MM.1S (cell line): ENCODE measurements at regions not wholly inside any gene's neighbourhood (a gene's known extent, or its start where the extent isn't known, plus 50 kb on each side); places are given as distances from the start of the nearest gene placed in this dataset.
"Not testable (repeated sequence)": the region's sequence is repeated elsewhere in the genome, so short reads cannot be mapped to it uniquely, and the experiment has no call there.

Experiments used
- CTCF ChIP-seq: fragments of 300-600 bp; sonication (generic); IDR thresholded peaks from 2 replicates; pipeline ENCODE4 v1.5.1; 2016; ENCODE audit warnings: antibody characterized with exemption, low read length, mixed read lengths
- EZH2phosphoT487 ChIP-seq: fragments of 300-600 bp; sonication (generic); IDR thresholded peaks from 2 replicates; pipeline ENCODE4 v1.6.1; 2018; ENCODE audit warnings: antibody characterized with exemption, low read length

- not testable (repeated sequence) for TF ChIP-seq CTCF, EZH2phosphoT487
These were observed 121.8 kb downstream of the RIN2 start for GRCh38 chr20:19879874-19880255.
